ENCODE measurements at regions not wholly inside any gene's neighbourhood (a gene's known extent, or its start where the extent isn't known, plus 50 kb on each side); places are given as distances from the start of the nearest gene placed in this dataset.

DNA sequence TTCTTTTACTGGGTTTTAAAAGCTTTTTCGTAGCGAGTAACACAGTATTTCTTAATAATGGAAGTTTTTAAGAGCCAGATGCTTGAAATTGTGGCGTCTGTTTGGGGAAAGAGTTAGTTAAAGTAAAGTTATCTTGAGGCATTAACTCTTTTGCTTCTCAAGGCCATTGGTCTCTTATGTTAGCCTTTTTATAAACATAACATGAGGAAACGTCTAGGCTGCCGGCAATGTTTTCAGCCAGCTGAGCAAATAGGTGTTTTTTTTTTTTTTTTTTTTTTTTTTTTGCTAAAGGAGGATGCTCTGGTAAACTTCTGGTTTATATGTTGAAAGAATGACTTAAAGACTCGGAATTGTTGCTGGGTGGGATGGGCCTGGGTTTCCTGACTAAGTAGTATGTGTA is 51.1 kb upstream of the RBMX start:
- H3K4me1 ChIP-seq (replicated peaks in 1 of 2; ENCODE audit: control insufficient read depth in 2 of 2, insufficient read depth in 2 of 2, low read length in 2 of 2) = no peaks in the 10 kb centered on the region
- no TSS peak for BruUV-seq (replicated peaks)
- in situ Hi-C loops (cut with MboI) (no loop called here), intact Hi-C loops (cut with micrococcal nuclease) (no loop called here)
- H3K9me3 ChIP-seq (replicated peaks; ENCODE audit: control insufficient read depth, insufficient read depth, low read depth, low read length) = no peaks in the 10 kb centered on the region
- POLR2A ChIA-PET = no interaction called here
- FAIRE-seq (no peak), DNase-seq (ENCODE audit: extremely low read depth in 1 of 4, low spot score in 3 of 4) (no peak), ATAC-seq (no peak)
- H3K79me2 ChIP-seq (ENCODE audit: control insufficient read depth, insufficient read depth, low read length) = no peaks in the 10 kb centered on the region
- H3K4me2 ChIP-seq (ENCODE audit: insufficient read depth, low read length) = no peak overlapping the region
- H3K9ac ChIP-seq (ENCODE audit: insufficient read depth in 1 of 2, low read depth in 2 of 2, low read length in 2 of 2) = no peak overlapping the region
- CTCF ChIA-PET (ENCODE audit: low intra/inter-chr PET ratio) = no interaction called here
- H2AFZ ChIP-seq (ENCODE audit: low read depth, low read length) = no peak overlapping the region
- H3K27me3 ChIP-seq (ENCODE audit: control insufficient read depth in 2 of 2, insufficient read depth in 2 of 2, low read length in 2 of 2) = no peaks in the 10 kb centered on the region
- peaks cover 17% of the 10 kb centered on the region; the same call in 2 of the 3 replicates for H3K36me3 ChIP-seq (ENCODE audit: control insufficient read depth, insufficient read depth, low read length)
- H3K9me1 ChIP-seq (ENCODE audit: control insufficient read depth, insufficient read depth, low read length) = no peaks in the 10 kb centered on the region
- no peak overlapping the region for H3K4me3 ChIP-seq
- WGBS (ENCODE audit: insufficient coverage, low coverage, missing lambda C conversion rate) = 88% methylated on average over 5 of the region's 6 CpGs
- H4K20me1 ChIP-seq (replicated peaks; ENCODE audit: control insufficient read depth, insufficient read depth, low read length) = no peaks in the 10 kb centered on the region
- no peak overlapping the region for H3K27ac ChIP-seq (ENCODE audit: extremely low read depth, low read depth, low read length)
- TF ChIP-seq ZNF584 (CRISPR knock-in tag; IDR thresholded peaks at IDR 0.05; ENCODE audit: low read depth) = no peak
- TF ChIP-seq, protein P1, sequence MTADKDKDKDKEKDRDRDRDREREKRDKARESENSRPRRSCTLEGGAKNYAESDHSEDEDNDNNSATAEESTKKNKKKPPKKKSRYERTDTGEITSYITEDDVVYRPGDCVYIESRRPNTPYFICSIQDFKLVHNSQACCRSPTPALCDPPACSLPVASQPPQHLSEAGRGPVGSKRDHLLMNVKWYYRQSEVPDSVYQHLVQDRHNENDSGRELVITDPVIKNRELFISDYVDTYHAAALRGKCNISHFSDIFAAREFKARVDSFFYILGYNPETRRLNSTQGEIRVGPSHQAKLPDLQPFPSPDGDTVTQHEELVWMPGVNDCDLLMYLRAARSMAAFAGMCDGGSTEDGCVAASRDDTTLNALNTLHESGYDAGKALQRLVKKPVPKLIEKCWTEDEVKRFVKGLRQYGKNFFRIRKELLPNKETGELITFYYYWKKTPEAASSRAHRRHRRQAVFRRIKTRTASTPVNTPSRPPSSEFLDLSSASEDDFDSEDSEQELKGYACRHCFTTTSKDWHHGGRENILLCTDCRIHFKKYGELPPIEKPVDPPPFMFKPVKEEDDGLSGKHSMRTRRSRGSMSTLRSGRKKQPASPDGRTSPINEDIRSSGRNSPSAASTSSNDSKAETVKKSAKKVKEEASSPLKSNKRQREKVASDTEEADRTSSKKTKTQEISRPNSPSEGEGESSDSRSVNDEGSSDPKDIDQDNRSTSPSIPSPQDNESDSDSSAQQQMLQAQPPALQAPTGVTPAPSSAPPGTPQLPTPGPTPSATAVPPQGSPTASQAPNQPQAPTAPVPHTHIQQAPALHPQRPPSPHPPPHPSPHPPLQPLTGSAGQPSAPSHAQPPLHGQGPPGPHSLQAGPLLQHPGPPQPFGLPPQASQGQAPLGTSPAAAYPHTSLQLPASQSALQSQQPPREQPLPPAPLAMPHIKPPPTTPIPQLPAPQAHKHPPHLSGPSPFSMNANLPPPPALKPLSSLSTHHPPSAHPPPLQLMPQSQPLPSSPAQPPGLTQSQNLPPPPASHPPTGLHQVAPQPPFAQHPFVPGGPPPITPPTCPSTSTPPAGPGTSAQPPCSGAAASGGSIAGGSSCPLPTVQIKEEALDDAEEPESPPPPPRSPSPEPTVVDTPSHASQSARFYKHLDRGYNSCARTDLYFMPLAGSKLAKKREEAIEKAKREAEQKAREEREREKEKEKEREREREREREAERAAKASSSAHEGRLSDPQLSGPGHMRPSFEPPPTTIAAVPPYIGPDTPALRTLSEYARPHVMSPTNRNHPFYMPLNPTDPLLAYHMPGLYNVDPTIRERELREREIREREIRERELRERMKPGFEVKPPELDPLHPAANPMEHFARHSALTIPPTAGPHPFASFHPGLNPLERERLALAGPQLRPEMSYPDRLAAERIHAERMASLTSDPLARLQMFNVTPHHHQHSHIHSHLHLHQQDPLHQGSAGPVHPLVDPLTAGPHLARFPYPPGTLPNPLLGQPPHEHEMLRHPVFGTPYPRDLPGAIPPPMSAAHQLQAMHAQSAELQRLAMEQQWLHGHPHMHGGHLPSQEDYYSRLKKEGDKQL (CRISPR knock-in tag; IDR thresholded peaks at IDR 0.05; ENCODE audit: borderline replicate concordance) = no peak
- TF ChIP-seq JUN (IDR thresholded peaks at IDR 0.05; ENCODE audit: borderline replicate concordance, low read depth, low read length) = no peak
- no peak for TF ChIP-seq JUN (CRISPR knock-in tag; IDR thresholded peaks at IDR 0.05; ENCODE audit: borderline replicate concordance)
- TF ChIP-seq CTBP1 (IDR thresholded peaks at IDR 0.05; ENCODE audit: borderline replicate concordance) = no peak
- TF ChIP-seq, protein P2, sequence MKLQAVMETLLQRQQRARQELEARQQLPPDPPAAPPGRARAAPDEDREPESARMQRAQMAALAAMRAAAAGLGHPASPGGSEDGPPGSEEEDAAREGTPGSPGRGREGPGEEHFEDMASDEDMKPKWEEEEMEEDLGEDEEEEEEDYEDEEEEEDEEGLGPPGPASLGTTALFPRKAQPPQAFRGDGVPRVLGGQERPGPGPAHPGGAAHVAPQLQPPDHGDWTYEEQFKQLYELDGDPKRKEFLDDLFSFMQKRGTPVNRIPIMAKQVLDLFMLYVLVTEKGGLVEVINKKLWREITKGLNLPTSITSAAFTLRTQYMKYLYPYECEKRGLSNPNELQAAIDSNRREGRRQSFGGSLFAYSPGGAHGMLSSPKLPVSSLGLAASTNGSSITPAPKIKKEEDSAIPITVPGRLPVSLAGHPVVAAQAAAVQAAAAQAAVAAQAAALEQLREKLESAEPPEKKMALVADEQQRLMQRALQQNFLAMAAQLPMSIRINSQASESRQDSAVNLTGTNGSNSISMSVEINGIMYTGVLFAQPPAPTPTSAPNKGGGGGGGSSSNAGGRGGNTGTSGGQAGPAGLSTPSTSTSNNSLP (IDR thresholded peaks at IDR 0.05; ENCODE audit: borderline replicate concordance, low read depth, low read length) = no peak
- no peak for TF ChIP-seq NUFIP1 (IDR thresholded peaks at IDR 0.05; ENCODE audit: partially characterized antibody)
- no peak for TF ChIP-seq NELFE (IDR thresholded peaks at IDR 0.05; ENCODE audit: insufficient read depth, insufficient read length)
- no peak for TF ChIP-seq TAF1 (IDR thresholded peaks at IDR 0.05; ENCODE audit: control insufficient read depth, extremely low read depth, insufficient read depth, low read length, severe bottlenecking)
- no peak for TF ChIP-seq ZNF589 (CRISPR knock-in tag; IDR thresholded peaks at IDR 0.05; ENCODE audit: low read depth)
- no peak for TF ChIP-seq FOXP1 (CRISPR knock-in tag; IDR thresholded peaks at IDR 0.05)
- no peak for TF ChIP-seq HDAC6 (IDR thresholded peaks at IDR 0.05; ENCODE audit: low read depth, low read length)
- TF ChIP-seq SOX6 (IDR thresholded peaks at IDR 0.05) = no peak
- no peak for TF ChIP-seq IRF2 (CRISPR knock-in tag; IDR thresholded peaks at IDR 0.05)
- TF ChIP-seq ZKSCAN3 (CRISPR knock-in tag; IDR thresholded peaks at IDR 0.05) = no peak
- no peak for TF ChIP-seq FOXK1 (CRISPR knock-in tag; IDR thresholded peaks at IDR 0.05; ENCODE audit: borderline replicate concordance)
- no peak for TF ChIP-seq BHLHE40 (IDR thresholded peaks at IDR 0.05; ENCODE audit: low read length)
